Astrocyte of the spinal cord (primary cell): ENCODE measurements at regions not wholly inside any gene's neighbourhood (a gene's known extent, or its start where the extent isn't known, plus 50 kb on each side); places are given as distances from the start of the nearest gene placed in this dataset.

ENCODE experiments used
- DNase-seq: peaks from one replicate; pipeline ENCODE4 v3.0.0; 2011; ENCODE audit warnings: low read depth, low spot score
- H3K4me3 ChIP-seq: 2 replicates; pipeline ENCODE4 v1.5.1; 2011; ENCODE audit warnings: low read depth, mild to moderate bottlenecking, low read length, moderate library complexity
- in situ Hi-C: cut with HindIII; loops from 2 replicates; pipeline ENCODE4 v1.10.0; 2017; ENCODE audit warnings: low sequenced_read_pairs
- TF ChIP-seq, protein P1 (sequence below): IDR thresholded peaks from 2 replicates; pipeline ENCODE4 v1.5.1; 2012; ENCODE audit warnings: low read depth, mild to moderate bottlenecking, low read length, inconsistent platforms

DNA sequence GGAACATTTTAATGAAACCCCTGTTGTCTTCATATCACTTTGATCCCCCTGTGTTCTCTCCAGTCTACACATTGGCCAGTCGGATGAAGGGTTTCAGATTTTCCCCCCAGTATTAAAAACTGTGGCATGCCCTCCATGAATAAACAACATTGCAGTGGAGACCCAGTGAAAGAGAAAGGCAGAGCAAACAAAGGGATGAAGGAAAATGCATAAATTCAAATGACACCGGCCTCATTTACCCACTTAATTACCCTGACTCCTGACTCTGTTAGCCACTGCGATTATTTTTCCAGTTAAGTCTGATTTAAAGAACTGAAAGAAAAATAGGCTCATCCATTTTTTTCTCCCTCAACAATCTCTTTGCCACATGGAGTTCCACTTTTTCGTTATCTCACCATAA is 569.2 kb downstream of the TFAP2B start:
- in situ Hi-C loops, result no loop called here
- no peak for DNase-seq
- TF ChIP-seq, protein P1, sequence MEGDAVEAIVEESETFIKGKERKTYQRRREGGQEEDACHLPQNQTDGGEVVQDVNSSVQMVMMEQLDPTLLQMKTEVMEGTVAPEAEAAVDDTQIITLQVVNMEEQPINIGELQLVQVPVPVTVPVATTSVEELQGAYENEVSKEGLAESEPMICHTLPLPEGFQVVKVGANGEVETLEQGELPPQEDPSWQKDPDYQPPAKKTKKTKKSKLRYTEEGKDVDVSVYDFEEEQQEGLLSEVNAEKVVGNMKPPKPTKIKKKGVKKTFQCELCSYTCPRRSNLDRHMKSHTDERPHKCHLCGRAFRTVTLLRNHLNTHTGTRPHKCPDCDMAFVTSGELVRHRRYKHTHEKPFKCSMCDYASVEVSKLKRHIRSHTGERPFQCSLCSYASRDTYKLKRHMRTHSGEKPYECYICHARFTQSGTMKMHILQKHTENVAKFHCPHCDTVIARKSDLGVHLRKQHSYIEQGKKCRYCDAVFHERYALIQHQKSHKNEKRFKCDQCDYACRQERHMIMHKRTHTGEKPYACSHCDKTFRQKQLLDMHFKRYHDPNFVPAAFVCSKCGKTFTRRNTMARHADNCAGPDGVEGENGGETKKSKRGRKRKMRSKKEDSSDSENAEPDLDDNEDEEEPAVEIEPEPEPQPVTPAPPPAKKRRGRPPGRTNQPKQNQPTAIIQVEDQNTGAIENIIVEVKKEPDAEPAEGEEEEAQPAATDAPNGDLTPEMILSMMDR, result no peak
- no peak overlapping the region for H3K4me3 ChIP-seq

DNA sequence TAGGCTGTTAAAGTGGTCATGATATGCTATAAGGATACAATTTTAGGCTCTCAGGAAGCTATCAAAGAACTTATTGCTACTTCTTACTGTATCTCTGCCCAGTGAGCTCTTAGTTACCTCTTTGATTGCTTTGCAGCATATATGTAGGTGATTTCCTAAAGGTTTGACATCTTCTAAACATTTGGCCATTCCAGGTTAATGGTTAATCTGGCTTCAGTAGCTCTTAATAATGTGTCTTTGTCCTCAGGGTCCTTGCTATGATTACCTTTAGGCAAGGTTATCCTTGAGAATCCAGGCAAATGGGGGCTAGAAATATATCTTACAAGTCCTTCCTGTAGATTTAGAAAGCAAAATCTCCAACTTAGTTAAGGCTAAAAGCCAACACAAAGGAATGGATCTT is 575.4 kb downstream of the TFAP2B start:
- TF ChIP-seq, protein P1, result no peak

DNA sequence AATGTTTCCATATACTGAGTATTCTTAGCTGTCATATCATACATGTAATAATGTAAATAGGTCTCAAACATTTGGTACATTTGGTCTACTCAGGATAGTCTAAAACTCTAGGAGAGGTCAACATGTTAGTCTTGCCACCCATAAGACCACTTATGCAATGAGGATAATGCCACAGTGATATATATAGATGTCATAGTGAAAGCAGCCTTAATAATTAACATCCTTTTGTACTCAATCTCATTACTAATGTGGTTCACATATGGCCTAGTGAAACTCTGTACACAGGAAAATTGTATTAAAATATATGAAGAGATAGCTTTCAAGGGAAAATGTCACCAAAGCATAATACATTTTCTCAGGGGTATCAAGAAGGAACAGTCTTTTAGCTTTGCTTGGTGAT is 577.9 kb downstream of the TFAP2B start:
- in situ Hi-C loops, result no loop called here
- DNase-seq, result no peak
- TF ChIP-seq, protein P1, result no peak
- no peak overlapping the region for H3K4me3 ChIP-seq

More for the DNA sequence above, 575.4 kb downstream of the TFAP2B start:
- no peak overlapping the region for H3K4me3 ChIP-seq
- DNase-seq, result no peak
- in situ Hi-C loops, result no loop called here

DNA sequence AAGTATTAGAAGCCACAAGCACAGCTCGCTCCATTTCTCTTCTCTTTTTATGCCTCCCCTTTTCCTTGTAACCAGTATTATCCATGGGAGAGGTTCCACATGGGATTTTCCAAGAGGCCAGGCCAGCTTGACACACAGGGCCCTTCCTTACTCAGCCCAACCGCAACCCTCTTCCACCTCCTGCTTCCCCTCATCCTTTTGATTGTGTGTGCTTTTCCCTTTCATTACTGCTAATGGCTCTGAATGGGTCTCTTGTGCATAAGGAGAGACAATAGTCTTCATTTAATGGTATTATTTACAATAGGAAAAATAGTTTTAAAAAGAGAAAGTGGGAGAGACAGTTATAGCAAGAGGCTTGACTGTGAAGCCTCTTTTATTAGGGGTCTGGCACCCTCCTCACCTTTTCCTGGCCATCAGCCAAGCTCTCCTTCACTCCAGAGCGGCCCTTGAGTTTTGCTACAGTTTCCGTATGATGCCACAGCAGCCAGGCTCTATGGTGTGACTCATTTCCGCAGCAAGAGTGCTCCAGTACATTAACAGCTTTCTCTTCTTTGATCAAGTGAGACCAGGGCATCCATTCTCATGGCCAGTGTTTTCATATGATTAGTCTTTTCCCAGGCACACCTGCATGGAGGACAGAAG is 579.5 kb downstream of the TFAP2B start:
- TF ChIP-seq, protein P1, result no peak
- in situ Hi-C loops, result no loop called here

DNA sequence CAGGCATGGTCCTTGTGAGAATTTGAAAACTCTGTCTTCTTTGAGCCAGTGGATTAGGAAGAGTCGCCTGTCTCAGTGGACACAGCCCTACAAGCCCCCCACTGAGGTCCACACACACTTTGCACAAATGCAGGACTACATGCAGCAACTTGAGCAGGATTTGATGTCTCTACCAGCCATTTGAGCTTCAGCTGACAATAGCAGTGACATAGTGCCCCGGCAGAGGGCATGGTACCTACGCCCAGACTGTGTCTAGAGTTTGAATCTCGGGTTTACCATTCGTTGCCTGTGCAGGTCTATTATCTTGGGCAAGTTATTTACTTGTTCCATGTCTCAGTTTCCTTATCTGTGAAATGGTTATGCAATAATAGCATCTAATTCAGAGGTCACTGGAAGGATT is 580.1 kb downstream of the TFAP2B start:
- in situ Hi-C loops, result no loop called here
- DNase-seq, result no peak
- TF ChIP-seq, protein P1, result no peak
- no peak overlapping the region for H3K4me3 ChIP-seq

More for the DNA sequence above, 579.5 kb downstream of the TFAP2B start:
- no peak overlapping the region for H3K4me3 ChIP-seq
- no peak for DNase-seq

DNA sequence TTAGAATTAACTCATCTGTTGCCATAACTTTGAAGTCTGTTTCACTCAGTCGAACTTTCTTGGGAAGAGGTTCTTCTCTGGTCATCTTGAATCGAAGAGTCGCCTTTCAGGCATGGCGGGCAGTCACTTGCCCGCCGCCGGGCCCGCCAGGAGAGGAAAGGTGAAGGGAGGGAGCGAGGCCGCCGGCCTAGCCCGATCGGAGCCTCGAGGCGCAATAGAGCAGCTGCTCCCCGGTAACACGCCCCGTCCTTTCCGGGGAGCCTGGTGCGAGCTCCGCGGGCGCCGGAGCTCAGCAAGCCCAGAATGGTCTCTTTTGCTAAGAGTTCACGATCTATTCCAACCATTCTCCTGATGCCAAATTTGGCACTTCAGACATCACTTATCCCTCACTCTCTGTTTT is 591.8 kb downstream of the TFAP2B start:
- TF ChIP-seq, protein P1, result no peak
- DNase-seq, result no peak
- H3K4me3 ChIP-seq, result no peak overlapping the region
- in situ Hi-C loops, result no loop called here
